AG09319 (cell line): ENCODE measurements at regions not wholly inside any gene's neighbourhood (a gene's known extent, or its start where the extent isn't known, plus 50 kb on each side); places are given as distances from the start of the nearest gene placed in this dataset.

ENCODE experiments used
- DNase-seq: peaks from one replicate; pipeline ENCODE4 v3.0.0-alpha.2; 2010; ENCODE audit warnings: low read depth; ENCODE audit errors: extremely low read depth
- TF ChIP-seq, protein P1 (sequence below): IDR thresholded peaks from 2 replicates; pipeline ENCODE4 v1.5.1; 2011; ENCODE audit warnings: low read depth, mild to moderate bottlenecking, inconsistent platforms, low read length, moderate library complexity

DNA sequence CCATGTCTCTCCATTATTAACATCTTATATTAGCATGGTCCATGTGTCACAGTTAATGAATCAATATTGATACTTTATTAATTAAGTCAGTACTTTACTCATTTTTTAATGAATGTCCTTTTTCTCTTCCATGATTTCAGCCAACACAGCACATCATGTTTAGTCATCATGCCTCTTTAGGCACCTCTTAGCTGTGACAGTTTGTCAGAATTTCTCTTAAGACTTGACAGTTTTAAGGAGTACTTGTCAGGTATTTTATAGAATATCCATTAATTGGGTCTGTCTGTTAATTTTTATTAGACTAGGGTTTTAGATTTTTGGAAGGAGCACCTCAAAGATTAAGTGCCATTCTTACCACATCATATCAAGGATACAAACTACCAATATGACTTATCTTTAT is 729.4 kb downstream of the HACE1 start:
- DNase-seq = no peak
- TF ChIP-seq, protein P1, sequence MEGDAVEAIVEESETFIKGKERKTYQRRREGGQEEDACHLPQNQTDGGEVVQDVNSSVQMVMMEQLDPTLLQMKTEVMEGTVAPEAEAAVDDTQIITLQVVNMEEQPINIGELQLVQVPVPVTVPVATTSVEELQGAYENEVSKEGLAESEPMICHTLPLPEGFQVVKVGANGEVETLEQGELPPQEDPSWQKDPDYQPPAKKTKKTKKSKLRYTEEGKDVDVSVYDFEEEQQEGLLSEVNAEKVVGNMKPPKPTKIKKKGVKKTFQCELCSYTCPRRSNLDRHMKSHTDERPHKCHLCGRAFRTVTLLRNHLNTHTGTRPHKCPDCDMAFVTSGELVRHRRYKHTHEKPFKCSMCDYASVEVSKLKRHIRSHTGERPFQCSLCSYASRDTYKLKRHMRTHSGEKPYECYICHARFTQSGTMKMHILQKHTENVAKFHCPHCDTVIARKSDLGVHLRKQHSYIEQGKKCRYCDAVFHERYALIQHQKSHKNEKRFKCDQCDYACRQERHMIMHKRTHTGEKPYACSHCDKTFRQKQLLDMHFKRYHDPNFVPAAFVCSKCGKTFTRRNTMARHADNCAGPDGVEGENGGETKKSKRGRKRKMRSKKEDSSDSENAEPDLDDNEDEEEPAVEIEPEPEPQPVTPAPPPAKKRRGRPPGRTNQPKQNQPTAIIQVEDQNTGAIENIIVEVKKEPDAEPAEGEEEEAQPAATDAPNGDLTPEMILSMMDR = no peak

- TF ChIP-seq, protein P1 = no peak
- no peak for DNase-seq
Observed at GRCh38 chr6:104126315-104127005, 733.3 kb downstream of the HACE1 start.

DNA sequence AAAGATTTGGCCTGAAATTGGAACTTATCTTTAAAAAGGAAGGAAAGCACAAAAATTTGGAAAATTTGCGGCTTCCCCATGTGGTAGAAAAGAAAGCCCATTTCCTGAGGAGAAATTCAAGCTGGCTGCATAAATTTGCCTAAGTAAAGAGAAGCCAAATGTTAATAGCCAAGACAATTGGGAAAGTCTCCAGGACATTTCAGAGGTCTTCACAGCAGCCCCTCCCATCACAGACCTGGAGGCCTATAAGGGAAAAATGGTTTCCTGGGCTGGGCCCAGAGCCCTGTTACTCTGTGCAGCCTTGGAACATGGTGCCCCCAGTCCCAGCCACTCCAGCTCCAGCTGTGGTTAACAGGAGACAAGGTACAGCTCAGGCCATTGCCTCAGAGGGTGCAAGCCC is 736.5 kb downstream of the HACE1 start:
- TF ChIP-seq, protein P1 = no peak
- no peak for DNase-seq

- no peak for DNase-seq
- TF ChIP-seq, protein P1 = no peak
Observed at GRCh38 chr6:104118274-104118673, 741.4 kb downstream of the HACE1 start.

DNA sequence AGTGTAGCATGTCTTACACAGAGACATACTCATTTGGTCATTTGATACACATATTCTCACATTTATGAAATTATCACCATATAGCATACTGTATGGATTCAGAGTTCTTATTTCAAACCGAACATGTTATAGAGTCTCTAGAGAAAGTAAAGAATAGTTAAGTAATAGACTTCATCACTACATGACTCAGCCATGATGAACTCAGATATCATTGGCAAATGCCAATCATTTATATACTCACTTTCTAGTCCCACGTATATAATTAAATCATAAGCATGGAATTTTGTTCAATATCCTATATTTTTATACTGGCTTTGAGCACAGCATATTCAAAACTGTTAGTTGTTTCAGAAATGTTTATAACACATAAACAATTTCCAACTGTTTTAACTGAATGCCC is 749.9 kb downstream of the HACE1 start:
- DNase-seq = no peak
- TF ChIP-seq, protein P1 = no peak

- DNase-seq = no peak
- TF ChIP-seq, protein P1 = no peak
Observed at GRCh38 chr6:104108634-104109033, 751.1 kb downstream of the HACE1 start.

- TF ChIP-seq, protein P1 = no peak
- no peak for DNase-seq
Observed at GRCh38 chr6:104095661-104096416, 763.9 kb downstream of the HACE1 start.
